ENCODE measurements at regions not wholly inside any gene's neighbourhood (a gene's known extent, or its start where the extent isn't known, plus 50 kb on each side); places are given as distances from the start of the nearest gene placed in this dataset.
A peak's percentile ranks its signal among the peaks of the same experiment; 100 is the strongest.

GRCh38 chr11:116294630-116295029 is 478.2 kb downstream of the BUD13 start:
- DNase-seq (ENCODE audit: low spot score), result no peak

- DNase-seq (ENCODE audit: low spot score), result no peak
Measured at GRCh38 chr11:116287866-116288265, 484.9 kb downstream of the BUD13 start.

DNA sequence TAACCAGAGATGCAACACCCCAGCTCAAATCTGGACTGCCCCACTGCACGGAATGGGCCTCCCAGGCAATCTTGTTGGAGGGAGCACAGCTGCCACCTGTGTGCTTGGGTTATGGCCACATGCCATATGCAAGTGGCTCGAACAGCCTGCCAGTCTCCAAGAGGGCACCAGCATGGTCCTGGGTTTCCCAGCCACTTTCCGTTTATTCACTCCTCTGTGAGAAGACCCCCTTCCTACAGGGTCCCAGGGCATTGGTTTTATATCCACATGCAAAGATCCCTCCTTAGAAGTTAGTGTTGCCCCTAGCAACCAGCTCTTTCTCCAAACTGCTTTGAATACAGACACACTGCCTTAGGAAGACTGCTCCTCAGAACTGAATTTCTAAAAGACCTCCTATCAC is 487.8 kb downstream of the BUD13 start:
- DNase-seq (ENCODE audit: low spot score), result no peak

DNA sequence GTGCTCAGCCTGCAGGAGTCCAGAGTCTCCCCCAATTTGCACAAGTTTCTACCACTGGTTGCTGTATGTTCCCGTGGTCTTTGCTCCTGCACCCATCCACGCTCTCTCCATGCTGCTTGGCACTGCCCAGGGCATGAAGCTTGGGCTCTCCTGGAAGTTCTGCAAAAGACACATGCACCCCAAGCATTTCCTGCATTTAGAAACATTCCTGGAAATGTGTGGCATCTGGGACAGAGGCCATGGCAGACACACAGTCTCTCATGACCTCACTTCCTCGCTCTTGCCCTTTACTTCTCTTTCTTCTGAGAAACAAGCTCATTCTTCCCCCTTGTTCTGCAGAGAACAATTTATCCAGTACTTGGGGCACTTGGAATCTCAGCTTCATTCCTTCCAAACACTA is 489.5 kb downstream of the BUD13 start:
- DNase-seq (ENCODE audit: low spot score), result no peak

GRCh38 chr11:116282481-116282880 is 490.3 kb downstream of the BUD13 start:
- DNase-seq (ENCODE audit: low spot score), result no peak

GRCh38 chr11:116281173-116282160 is 491.3 kb downstream of the BUD13 start:
- DNase-seq (ENCODE audit: low spot score), result no peak

GRCh38 chr11:116279511-116279910 is 493.3 kb downstream of the BUD13 start:
- DNase-seq (ENCODE audit: low spot score), result no peak

DNA sequence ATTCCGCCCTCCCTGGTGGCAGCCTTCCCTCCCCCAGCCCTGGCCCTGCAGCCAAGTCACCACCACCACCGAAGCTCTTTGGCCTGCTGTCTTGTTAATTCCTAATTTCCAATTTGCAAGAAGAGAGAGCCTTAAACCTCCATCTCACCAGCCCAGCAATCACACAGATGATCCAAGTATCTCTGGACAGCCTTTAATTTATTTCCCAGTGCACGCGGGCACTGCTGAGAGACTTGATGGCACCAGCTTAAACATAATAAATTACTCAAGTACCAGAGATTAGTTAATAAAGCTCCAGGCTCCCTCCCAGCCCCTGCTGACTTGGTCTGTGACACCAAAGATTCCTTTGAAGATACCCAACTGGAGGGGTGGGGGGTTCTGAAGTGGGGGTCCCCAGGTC is 494.7 kb downstream of the BUD13 start:
- DNase-seq (ENCODE audit: low spot score), result no peak

DNA sequence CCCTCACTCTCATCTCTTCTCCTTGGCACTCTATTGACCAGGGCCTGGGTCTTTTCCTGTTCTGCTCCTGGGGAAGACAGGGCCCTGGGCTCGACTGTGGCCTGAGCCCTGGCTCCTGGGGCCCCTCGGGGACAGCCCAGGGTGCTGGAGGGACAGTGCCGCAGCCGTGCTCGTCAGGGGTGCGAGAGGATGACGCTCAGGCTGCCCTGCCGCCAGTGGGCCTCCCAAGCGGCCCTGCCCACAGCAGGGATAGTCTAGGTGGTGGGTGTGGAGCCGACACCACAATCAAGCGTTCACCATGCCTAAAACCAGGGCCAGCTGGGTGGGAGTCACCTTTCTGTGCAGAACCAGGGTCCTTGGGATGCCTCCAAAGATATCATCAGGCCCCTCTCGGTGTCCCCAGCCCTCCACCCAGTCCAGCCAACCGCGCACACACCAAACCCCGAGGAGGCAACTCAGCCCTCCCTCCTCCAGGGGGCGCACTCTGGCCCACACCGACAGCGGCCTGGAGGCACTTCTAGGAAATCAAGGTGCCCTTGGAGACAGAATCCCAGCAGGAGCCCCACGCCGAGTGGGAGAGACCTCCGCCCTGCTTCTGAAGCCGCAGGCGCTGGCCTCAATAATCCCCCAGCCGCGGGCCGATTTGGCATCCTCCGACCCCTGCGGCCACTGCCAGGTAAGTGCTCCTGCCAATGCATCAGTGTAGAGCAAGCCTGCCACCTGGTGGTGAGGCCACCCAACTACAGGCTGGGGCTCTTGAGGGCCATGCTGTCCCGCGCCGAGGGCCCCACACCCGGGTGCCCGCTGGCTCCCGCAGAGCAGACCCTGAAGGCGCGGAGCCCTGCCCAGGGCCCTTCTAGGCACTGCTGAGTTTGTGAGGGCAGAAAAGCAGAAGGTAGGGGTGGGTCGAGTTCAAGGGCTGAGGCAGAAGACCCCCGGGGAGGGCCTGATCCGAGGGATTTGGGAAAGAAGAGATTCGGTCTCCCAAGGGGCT is 496.4 kb downstream of the BUD13 start:
- peak; percentile 52 for DNase-seq (ENCODE audit: low spot score)

DNA sequence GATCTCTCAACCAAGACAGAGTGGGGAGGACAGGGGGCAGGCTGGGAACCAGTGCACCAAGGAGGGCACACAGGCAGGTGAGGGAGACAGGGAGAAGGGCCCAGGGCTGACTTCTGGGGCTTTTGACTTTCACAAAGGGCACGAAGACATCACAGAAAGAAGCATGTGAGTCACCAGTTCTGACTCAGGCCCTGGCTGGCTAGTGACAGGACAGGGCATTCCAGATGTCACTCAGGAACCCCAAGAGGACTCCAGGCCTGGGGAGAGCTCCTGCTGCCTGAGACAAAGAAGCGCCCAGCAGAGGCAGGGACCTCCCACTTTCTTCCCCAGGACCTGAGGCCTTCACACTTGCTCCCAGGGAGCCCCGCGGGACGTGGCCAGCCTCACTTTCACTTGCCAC is 497.2 kb downstream of the BUD13 start:
- no peak for DNase-seq (ENCODE audit: low spot score)

GRCh38 chr11:116274521-116274920 is 498.3 kb downstream of the BUD13 start:
- no peak for DNase-seq (ENCODE audit: low spot score)

DNA sequence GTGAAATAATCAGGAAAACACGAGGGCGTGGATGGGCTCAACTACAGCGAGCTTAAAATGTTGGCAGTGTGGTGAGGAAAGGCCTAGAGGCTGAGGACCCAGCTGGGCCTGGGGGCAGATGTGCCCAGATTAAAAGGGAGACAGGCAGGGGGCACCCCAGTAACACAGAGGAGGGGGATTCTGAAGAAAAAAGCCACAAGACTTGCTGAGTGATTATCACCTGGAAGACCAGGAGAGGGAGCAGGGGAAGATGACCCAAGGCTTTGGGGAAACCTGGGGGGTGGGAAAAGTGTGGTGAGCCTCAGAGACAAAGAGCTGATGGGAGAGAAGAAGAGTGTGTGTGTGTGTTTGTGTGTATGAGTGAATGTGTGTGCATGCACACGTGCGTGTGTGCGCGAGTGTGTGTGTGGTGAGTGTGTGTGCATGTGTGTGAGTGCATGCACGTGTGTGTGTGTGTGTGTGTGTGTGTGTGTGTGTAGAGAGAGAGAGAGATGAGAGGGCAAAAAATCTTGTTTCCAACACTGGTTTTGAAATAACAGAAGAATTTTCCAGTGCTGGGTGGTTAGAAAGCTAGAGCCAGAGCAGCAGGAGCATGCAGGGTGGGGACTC is 500.5 kb downstream of the BUD13 start:
- no peak for DNase-seq (ENCODE audit: low spot score)

DNA sequence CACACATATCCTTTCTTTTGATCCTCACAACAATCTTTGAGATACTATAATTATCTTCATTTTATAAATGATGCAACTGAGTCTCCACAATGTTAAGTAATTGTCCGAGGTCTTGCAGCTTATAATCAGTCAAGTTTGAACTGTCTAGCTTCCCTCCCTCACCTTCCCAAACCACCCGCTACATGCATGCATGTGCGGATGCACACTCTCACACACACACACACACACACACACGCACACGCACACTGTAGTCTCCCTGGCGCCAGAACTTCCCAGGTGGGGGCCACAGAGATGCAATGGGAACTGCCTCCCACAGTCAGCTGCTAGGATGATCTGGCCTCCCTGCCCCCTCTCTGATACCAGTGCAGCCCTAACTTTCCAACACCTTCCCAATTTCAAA is 501.3 kb downstream of the BUD13 start:
- DNase-seq (ENCODE audit: low spot score), result no peak

- no peak for DNase-seq (ENCODE audit: low spot score)
Measured at GRCh38 chr11:116267146-116267545, 505.6 kb downstream of the BUD13 start.

DNA sequence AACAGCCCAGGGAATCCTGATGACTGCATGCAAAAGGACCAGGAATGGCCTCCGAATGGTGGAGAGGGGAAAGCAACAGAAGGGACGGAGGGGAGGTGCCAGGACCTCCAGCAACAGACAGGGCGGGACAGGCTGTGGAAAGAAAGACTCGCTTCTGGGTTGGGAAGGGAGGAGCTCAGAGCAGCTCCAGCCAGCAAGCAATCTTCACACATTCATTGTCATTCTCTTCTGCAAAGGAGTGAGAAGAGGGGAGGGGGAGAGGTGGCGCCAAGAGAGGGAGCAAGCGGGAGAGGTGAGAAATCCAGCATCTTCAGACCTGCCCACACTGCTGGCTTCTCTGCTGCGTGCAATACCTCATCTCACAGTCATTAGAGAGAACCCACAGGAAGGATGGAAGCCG is 509.0 kb downstream of the BUD13 start:
- DNase-seq (ENCODE audit: low spot score), result no peak

DNA sequence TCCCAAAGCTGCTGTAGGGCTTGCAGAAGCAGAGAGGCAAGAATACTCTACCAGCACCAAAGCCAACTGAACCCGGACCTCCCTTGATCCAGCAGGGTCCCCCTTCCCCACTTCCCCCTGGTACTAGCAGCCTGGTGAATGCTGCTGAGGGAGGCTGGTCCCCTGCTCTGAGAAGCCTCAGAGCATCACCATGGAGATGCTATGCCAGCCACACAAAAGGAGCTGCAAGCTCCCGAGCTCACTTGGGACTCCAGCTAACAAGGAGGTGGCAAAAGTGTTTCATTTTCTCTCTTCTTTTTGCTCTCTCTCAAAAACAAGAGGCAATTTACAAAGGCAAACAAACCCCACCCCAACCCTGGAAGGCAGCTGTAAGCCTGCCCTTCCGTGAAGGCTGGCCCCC is 509.8 kb downstream of the BUD13 start:
- DNase-seq (ENCODE audit: low spot score), result no peak

DNA sequence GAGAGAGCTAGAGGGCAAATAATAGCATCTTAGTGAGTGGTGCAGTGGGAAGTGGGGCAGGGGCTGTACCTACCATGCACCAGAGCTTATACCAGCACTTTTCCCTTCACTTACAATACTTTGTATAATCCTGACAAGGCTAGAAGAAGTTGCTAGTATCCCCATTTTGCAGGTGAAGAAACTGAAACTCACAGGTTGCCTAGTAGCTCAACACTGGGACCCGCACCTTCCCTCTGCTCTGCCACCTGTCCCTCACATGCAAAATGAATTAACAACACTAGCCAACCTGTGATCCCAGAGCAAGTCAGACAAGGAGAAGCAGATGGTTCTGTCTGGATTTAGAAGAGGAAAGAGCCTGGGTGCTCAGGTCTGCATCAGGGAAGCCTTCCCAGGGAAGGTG is 510.4 kb downstream of the BUD13 start:
- no peak for DNase-seq (ENCODE audit: low spot score)

DNA sequence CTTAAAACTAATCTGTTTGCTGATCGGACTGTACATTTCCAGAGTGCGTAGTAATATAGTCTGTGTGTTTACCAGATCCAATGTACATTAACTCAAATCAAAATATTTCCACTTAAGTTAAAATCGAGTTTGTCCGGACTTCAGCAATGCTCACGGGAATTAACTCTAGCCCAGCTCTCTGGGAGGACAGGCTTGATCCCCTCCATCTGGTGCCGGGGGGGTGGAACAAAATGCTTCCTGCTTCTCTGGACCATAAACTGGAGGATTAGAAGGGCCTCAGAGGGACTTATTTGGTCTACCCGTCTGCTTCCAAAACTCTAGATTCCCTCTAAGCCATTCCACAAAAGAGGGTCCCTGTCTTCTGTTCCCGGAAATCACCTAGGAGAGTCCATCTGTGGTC is 511.2 kb downstream of the BUD13 start:
- DNase-seq (ENCODE audit: low spot score), result no peak

DNA sequence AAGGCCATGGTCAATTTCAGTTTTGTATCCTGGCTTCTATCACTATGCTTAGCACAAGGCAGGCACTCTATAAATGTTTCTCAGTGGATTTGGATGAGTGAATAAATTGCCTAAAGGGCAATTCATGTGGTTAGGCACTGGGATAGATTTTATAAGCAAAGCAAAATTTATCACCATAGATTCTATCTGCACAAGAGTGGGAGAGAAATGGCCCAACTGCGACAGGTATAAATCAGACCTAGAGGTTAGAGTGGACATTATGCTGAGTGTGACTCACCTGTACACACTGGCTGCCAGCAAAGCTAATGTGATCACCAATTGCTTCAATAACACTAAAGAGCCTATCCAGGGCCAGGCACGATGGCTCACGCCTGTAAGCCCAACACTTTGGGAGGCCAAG is 514.0 kb downstream of the BUD13 start:
- DNase-seq (ENCODE audit: low spot score), result no peak

- no peak for DNase-seq (ENCODE audit: low spot score)
Measured at GRCh38 chr11:116257883-116258282, 514.9 kb downstream of the BUD13 start.

DNA sequence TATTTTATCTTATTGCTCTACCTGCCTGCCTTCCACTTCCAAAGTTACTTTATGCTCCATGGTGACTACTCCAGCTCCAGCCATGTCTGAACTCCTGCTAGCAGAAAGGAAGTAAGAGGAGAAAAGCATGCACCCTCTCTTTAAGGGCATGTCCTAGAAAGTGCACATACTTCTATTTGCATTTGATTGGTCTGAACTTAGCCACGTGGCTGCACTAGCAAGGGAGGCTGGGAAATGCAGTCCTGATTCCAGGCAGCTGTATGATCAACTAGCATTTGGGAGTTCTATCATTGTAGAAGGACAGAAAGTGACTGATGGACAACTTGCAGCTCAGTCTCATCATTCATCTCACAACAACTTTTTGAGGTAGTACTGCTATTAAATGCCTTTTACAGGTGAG is 515.7 kb downstream of the BUD13 start:
- DNase-seq (ENCODE audit: low spot score), result no peak

- no peak for DNase-seq (ENCODE audit: low spot score)
Measured at GRCh38 chr11:116256215-116256614, 516.6 kb downstream of the BUD13 start.
